ENCODE measurements at regions not wholly inside any gene's neighbourhood (a gene's known extent, or its start where the extent isn't known, plus 50 kb on each side); places are given as distances from the start of the nearest gene placed in this dataset.
A peak's percentile ranks its signal among the peaks of the same experiment; 100 is the strongest.

DNA sequence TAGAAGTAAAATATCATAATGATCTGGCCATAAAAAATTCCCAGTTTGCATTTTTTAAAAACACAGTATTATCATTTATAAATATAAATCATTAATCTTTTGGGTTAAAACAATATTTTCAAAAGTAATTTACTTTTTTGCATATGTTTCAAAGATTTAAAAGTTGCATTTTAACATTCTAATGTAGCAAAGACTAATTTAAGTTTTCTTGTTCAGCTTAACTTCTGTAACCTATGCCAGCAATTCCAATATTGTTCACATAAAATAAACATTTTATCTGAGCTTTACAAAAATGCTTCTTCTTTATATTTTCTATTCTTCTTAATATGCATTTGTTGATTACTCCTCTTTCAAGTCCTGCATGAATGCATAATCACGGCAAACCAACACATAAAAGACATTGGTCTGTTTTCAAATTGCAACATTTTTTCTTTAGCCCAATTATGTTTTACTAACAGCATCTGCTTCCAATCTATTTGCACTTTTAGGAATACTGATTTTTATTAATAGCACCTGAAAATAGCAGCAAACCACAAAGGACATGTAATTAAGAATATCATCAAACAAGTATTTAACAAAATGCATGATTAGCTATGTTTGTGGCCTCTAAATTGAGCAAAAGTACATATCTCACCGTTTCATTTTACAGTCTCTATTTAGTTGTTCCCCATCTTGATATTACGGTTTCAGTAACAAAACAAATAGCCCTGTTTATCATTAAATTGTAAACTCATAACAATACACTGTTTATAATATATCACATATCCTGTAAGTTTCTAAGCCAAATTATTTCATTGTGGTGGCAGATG lies 286.9 kb upstream of the NFE2L3 start:
- DNase-seq, result no peak

GRCh38 chr7:25868509-25868908 lies 283.5 kb upstream of the NFE2L3 start:
- DNase-seq, result no peak

DNA sequence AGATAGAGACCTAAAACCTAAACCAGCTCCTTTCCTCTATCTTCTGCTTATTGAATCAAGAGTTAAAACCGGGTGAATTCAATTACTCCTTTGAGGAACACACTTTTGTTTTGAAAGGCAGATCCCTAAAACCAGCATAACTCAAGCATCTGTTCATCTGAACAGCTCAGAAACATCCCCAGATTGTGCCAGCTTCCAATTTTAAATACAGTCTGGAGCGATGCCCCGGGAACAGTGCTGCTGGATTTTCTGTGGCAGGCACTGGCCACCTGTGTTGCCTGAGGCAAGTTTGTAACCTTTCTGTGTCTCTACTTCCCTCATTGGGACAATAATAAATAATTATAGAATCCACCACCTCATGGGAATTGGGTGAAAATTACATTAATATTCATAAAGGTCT lies 281.4 kb upstream of the NFE2L3 start:
- DNase-seq, result no peak

- no peak for DNase-seq
Measured at GRCh38 chr7:25876092-25876491, 275.9 kb upstream of the NFE2L3 start.

DNA sequence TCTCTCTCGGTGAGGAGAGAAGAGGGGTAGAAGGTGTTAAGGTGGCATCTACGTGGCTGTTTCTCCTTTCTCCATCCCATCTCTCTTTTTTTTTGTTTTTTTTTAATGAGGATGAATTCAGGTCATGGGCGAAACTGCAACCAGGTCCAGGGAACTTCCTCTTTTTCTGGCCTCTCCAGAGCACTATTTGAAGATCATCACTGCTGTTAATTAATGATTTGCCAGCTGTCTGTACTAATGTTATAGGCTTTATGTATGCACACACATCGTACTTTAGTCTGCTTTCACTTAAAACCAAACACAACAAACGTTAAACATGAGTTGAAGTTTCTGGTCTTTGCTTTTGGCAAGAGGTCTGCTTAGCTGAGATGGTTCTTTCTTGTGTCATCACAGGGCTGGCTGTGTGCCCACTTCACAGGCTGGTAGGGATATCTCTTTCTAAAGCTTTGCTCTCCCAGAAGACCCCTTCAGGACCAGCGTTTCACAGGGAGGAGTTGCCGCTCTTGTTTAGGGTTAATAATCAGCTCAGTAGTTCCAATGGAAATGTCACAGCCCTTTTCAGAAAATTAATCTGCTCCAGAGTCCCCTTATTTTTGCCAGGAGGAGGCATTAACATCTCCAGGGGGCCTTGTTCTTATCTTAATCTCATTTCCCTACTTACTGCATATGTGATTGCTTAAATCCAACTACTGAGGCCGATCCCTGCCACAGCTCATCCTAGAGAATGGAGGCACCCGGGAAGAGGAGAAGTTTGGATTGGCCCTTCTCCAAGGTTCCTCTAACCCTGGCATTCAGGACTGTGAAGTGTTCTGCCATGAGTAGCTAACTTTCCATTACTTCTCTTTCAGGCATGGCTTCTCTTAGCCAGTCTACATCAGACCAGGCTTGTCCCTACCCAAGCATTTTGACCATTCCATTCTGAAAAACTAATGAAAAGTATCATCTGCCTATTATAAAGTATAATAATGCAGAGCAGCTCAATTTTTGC lies 273.9 kb upstream of the NFE2L3 start:
- DNase-seq, result no peak

- no peak for DNase-seq
Measured at GRCh38 chr7:25879799-25880198, 272.2 kb upstream of the NFE2L3 start.

- DNase-seq, result no peak
Measured at GRCh38 chr7:25881317-25882037, 270.5 kb upstream of the NFE2L3 start.

DNA sequence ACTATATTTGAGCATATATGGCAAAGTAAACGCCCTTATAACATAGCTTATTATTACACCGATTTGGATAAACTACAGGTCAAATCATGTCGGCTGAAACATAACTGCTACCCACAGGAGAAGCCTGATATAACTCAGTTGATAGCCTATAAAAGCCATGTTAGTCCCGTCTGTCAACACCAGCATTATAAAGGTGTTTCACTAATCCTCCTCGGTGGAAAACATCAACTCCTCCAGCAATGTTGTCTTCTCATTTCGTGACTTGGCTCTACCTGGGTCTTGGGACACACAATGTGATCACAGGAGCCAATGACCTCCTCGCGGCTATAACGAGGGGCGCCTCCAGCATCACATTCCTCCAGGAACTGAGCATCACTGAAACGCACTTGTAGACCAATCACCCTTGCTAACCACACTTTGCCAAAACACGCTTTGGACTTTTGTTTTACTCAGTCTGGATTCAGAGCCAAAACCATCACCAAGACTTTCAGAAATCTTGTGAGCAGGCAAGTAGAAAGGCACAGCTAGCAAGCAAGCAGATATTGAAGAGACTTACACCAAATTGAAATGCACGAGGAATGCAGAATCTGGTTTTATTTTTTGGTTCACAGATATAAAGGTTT lies 269.7 kb upstream of the NFE2L3 start:
- no peak for DNase-seq

DNA sequence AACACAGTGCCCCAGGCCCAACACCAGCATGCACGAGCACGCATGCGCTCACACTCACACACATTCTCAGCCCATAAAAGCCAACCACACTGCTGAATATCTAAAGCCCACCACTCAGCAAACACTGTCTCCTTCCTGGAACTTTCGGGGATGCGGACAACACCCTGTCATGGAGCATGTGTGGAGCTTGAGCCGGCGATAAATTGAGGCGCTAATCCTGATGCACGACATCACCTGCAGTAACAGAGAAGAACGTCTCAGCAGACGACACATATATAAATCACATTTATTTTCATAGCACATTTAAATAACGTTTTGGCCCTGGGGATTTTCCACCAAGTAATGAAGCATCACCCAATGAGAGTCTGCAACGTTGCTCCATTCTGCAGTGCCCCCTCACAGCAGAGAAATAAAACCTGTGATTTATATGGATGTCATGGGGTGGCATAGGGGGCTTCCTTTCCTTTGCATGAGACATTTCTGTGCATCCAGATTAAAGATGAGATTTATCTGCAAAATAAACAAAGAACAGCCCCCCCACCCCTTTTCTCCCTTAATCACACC lies 267.7 kb upstream of the NFE2L3 start:
- no peak for DNase-seq

DNA sequence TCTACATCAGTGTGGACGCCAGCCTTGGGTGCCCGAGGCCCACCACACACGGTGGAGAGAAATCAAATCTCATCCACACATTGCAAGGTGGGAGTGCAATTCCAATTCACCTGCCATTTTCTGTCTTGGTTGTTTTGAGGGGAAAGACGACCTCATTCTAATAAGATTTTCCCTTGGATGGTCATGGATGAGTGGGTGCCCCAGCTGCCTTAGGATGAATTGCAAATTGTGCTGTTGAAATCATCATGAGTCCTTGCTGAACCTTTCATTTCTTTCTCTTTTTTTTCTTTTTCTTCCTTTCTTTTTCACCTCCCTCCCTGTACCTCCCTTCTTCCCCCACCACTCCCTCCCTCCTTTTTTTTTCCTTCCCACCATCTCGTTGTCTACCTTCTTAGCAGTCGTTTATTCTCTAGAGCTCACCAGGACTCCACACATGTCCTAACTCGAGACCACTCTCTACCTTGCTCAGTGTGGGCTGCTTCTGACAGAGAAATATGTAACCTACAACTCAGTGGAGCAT lies 266.9 kb upstream of the NFE2L3 start:
- no peak for DNase-seq

DNA sequence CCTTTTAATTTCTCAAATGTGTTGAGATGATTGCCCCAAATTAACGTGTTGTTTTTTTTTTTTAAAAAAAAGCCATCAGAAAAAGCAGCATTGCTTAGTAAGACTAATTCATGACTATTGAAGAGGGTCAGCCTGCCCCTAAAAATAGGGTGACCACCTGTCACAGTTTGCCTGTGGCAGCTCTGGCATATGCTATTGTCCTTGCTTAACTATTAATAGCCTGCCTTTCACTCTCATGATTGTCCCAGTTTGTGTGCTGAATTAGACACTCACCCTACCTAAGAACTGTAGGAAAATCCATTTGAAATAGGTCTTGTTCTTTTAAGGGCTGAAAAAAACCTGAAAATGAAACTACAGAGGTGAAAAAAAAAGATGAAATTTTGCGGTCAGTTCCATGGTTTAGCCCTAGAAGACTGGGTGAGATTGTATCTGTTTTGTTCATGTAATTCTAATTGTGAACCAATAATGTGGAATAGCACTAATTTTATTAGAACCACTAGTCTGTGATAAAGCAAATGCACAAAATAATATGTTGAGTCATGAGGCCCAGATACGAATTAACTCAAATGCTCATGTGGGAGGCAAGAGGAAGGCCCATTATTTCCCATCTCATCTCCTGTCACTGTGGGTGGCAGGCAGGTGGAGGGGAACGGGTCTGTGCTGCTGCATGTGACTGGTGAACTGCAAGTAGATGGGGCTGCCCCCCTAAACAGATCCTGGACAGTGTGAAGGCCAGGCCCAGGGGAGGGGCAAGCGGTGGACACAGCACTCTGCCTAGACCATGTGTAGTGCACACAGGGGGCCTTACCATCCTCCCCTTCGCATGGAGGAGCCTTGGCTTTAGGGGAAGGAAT lies 265.4 kb upstream of the NFE2L3 start:
- no peak for DNase-seq

GRCh38 chr7:25887266-25887665 lies 264.7 kb upstream of the NFE2L3 start:
- no peak for DNase-seq

DNA sequence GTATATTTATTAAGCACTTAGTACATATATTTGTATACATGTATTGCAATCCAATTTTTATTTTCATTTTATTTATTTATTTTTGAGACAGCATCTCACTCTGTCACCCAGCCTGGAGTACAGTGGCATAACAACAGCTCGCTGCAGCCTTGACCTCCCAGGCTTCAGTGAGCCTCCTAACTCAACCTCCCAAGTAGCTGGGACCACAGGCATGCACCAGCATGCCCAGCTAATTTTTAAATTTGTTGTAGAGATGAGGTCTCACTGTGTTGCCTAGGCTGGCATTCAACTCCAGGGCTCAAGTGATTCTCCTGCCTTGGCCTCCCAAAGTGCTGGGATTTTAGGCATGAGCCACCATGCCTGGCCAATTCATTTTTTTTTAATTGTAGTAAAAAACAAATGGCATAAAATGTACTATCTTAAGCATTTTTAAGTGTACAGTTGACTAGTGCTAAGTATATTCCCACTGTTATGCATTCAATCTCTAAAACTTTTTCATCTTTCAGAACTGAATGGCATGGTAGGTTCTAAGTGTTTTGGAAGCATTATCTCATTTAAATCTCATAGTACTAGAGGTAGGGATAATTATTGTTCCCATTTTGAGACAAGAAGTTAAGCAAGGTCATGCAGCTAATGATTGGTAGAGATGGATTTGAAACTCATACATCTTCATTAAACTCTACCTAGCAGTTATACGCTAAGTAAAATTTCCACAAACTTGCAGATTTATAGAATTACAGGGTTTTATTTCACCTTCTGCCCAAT lies 264.0 kb upstream of the NFE2L3 start:
- no peak for DNase-seq

GRCh38 chr7:25889765-25890164 lies 262.2 kb upstream of the NFE2L3 start:
- DNase-seq, result no peak

- no peak for DNase-seq
Measured at GRCh38 chr7:25891591-25891990, 260.4 kb upstream of the NFE2L3 start.

- DNase-seq, result no peak
Measured at GRCh38 chr7:25893436-25893835, 258.6 kb upstream of the NFE2L3 start.

- peak in 2 of 5 donors; percentile 4 to 63 for DNase-seq
Measured at GRCh38 chr7:25894002-25894901, 257.7 kb upstream of the NFE2L3 start.

DNA sequence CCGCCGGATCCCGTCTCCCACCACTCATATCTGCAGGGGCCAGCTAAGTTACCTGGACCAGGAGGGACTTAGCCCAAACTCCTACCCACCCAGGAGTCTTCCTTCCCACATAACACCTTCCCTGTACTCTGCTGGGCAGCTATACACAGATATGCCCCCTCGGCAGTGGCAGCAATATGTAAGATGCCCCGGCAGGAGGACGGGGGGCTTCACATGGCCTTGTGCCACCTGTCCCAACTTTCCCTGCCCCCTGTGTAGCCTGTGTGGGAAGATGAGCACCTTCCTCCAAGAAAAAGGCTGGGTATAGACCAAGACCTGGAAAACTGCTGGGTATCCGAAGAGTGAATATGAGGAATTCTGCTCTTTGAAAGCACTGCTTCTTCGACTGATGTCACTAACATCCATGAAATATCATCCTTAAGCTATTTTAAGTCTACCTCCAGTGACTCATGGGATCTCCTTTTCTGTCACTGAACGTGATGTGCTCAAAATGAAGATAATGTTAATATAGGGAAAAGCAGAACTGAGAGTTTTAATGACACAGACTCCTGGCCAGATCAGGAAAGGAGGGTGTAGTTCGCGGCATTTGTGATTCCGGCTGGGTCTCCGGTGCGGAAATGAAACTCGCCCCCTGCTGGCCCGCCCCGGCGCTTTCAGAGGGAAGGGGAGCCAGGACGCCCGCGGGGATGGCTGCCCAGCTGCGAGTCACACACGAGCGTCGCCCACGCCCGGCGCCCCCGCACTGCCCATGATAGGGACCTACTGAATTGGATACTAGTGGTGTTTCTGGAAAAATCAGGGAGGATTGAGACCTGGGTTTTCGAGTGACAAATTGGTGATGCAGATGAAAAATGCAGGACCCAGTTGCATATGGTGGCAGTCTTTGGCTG lies 256.9 kb upstream of the NFE2L3 start:
- DNase-seq, result peak; percentile 27 to 51 (median 44)
